ENCODE measurements at regions not wholly inside any gene's neighbourhood (a gene's known extent, or its start where the extent isn't known, plus 50 kb on each side); places are given as distances from the start of the nearest gene placed in this dataset.

DNA sequence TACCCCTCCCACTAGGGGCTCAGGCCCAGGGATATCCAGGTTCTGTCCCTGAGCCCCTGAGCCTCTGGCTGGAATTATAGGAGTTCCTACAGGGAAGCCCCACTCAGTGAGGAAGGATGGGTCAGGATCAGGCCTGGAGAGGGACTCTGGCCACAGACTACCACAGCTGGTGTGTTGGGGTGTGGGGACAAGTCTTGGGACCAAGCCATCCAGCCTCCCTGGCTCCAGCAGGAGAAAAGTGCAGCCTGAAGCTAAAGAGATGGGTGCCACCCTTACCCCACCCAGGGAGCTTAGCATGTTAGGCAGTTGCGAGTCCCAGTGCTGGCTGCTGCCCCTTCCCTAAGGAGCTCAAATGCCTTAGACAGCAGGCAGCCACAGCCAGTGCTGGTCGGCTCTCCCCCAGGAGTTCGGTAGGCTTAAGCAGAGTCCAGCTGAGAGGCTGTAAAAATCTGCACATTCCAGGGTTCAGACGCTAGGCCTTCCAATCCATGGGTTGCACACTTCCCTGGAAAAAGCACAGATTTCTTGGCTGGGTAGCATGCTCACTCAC is 96.2 kb upstream of the CYYR1 start:
- TF ChIP-seq, protein P1, sequence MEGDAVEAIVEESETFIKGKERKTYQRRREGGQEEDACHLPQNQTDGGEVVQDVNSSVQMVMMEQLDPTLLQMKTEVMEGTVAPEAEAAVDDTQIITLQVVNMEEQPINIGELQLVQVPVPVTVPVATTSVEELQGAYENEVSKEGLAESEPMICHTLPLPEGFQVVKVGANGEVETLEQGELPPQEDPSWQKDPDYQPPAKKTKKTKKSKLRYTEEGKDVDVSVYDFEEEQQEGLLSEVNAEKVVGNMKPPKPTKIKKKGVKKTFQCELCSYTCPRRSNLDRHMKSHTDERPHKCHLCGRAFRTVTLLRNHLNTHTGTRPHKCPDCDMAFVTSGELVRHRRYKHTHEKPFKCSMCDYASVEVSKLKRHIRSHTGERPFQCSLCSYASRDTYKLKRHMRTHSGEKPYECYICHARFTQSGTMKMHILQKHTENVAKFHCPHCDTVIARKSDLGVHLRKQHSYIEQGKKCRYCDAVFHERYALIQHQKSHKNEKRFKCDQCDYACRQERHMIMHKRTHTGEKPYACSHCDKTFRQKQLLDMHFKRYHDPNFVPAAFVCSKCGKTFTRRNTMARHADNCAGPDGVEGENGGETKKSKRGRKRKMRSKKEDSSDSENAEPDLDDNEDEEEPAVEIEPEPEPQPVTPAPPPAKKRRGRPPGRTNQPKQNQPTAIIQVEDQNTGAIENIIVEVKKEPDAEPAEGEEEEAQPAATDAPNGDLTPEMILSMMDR (IDR thresholded peaks at IDR 0.05; ENCODE audit: insufficient read depth, low read depth, low read length): no peak
- no peak for TF ChIP-seq EZH2 (IDR thresholded peaks at IDR 0.05; ENCODE audit: insufficient read depth, low read length)
